VCaP (cell line): ENCODE measurements at regions not wholly inside any gene's neighbourhood (a gene's known extent, or its start where the extent isn't known, plus 50 kb on each side); places are given as distances from the start of the nearest gene placed in this dataset.

Experiments used
- H3K27ac ChIP-seq: fragments of 450-650 bp; 2 replicates; pipeline ENCODE4 v1.5.1; 2017
- CTCF ChIP-seq: fragments of 450-650 bp; conservative IDR thresholded peaks from 2 replicates; pipeline ENCODE4 v1.5.1; 2017; ENCODE audit warnings: mild to moderate bottlenecking, moderate library complexity

- no peak overlapping the region for H3K27ac ChIP-seq
- no peak for TF ChIP-seq CTCF
These were observed 179.6 kb downstream of the SHOX start for GRCh38 chrX:810186-810585.

- TF ChIP-seq CTCF: no peak
These were observed 178.5 kb downstream of the SHOX start for GRCh38 chrX:809081-809480.

GRCh38 chrX:806586-806985 lies 176.0 kb downstream of the SHOX start:
- TF ChIP-seq CTCF: no peak
- no peak overlapping the region for H3K27ac ChIP-seq

More at GRCh38 chrX:809081-809480, 178.5 kb downstream of the SHOX start:
- no peak overlapping the region for H3K27ac ChIP-seq

GRCh38 chrX:805988-806387 lies 175.4 kb downstream of the SHOX start:
- no peak overlapping the region for H3K27ac ChIP-seq
- no peak for TF ChIP-seq CTCF

- no peak overlapping the region for H3K27ac ChIP-seq
- no peak for TF ChIP-seq CTCF
These were observed 174.6 kb downstream of the SHOX start for GRCh38 chrX:805103-805670.

GRCh38 chrX:802846-803245 lies 172.3 kb downstream of the SHOX start:
- TF ChIP-seq CTCF: no peak
- no peak overlapping the region for H3K27ac ChIP-seq

- no peak for TF ChIP-seq CTCF
- H3K27ac ChIP-seq: no peak overlapping the region
These were observed 169.2 kb downstream of the SHOX start for GRCh38 chrX:799808-800207.
